ENCODE measurements at regions not wholly inside any gene's neighbourhood (a gene's known extent, or its start where the extent isn't known, plus 50 kb on each side); places are given as distances from the start of the nearest gene placed in this dataset.

DNA sequence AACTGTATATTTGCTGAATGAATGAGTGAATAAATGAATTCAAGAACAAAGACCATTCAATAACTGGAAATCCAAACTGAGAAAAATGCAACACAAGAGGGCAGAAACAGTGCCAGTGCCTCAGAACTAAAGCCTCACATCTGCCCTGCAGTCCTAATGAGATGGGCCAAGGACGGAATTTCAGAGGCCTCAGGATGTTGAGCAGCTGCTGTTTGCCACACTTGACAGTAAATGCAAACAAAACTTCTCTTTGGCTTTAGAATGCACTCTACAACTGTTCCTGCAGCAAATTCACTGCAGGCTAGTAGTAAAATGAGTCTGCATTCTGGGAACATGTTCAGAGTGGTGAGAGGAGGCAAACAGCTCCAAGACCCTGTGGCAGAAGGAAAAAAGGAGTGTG is 177.6 kb upstream of the LRFN2 start:
- no peak overlapping the region for H3K27ac ChIP-seq (ENCODE audit: insufficient read depth, low read length, poor library complexity, severe bottlenecking)
- H3K4me1 Mint-ChIP-seq = no peaks in the 10 kb centered on the region
- H3K36me3 Mint-ChIP-seq = no peaks in the 10 kb centered on the region
- peaks cover 0 to 4% (median 0%) of the 10 kb centered on the region in 7 donors for H3K9me3 Mint-ChIP-seq
- no peak overlapping the region for H3K4me3 ChIP-seq (ENCODE audit: low read depth, low read length)
- no peaks in the 10 kb centered on the region for H3K9me3 ChIP-seq (ENCODE audit: control insufficient read depth in 2 of 2, low read length in 2 of 2)
- no peaks in the 10 kb centered on the region for H3K36me3 ChIP-seq (ENCODE audit: control insufficient read depth, insufficient read depth, low read length)
- H3K27ac Mint-ChIP-seq = no peak overlapping the region
- H3K4me3 Mint-ChIP-seq = no peak overlapping the region
- peaks cover 6% of the 10 kb centered on the region for H3K27me3 Mint-ChIP-seq
- no peaks in the 10 kb centered on the region for H3K4me1 ChIP-seq (ENCODE audit: control insufficient read depth, insufficient read depth, low read length, poor library complexity, severe bottlenecking)
- ATAC-seq (ENCODE audit: low read depth in 2 of 2) = no peak
- no peak for DNase-seq
- H3K27me3 ChIP-seq (ENCODE audit: control insufficient read depth, insufficient read depth, low read length) = peaks cover 2% of the 10 kb centered on the region

DNA sequence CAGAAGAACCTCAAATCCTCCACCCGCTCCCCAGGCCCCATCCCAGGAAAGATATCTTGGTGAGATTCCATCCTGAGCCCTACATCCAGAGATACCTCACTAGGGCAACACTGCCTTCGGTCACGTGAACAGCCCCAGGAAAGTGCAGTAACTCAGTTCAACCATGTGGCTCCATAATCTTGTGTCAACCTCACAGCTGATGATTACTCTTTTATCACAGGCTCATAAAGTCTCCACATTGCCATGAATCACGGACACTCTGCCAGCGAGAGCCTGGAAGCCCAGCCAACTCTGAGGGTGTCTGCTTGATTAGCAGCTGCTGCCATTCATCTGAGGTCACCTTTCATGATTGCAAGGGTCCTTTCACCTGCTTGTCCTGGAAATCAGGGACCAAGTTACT is 175.8 kb upstream of the LRFN2 start:
- Histone ChIP-seq H3K27me3 (ENCODE audit: control insufficient read depth, insufficient read depth, low read length) (peaks cover 2% of the 10 kb centered on the region), H3K9me3 (ENCODE audit: control insufficient read depth in 2 of 2, low read length in 2 of 2) (no peaks in the 10 kb centered on the region), H3K4me1 (ENCODE audit: control insufficient read depth, insufficient read depth, low read length, poor library complexity, severe bottlenecking) (no peaks in the 10 kb centered on the region), H3K27ac (ENCODE audit: insufficient read depth, low read length, poor library complexity, severe bottlenecking) (no peak overlapping the region), H3K36me3 (ENCODE audit: control insufficient read depth, insufficient read depth, low read length) (no peaks in the 10 kb centered on the region), H3K4me3 (ENCODE audit: low read depth, low read length) (no peak overlapping the region)
- no peaks in the 10 kb centered on the region for H3K36me3 Mint-ChIP-seq
- DNase-seq = no peak
- peaks cover 11% of the 10 kb centered on the region for H3K27me3 Mint-ChIP-seq
- ATAC-seq (ENCODE audit: low read depth in 2 of 2) = no peak
- H3K9me3 Mint-ChIP-seq = peaks cover 0 to 4% (median 0%) of the 10 kb centered on the region in 7 donors
- no peak overlapping the region for H3K4me3 Mint-ChIP-seq
- no peaks in the 10 kb centered on the region for H3K4me1 Mint-ChIP-seq
- no peak overlapping the region for H3K27ac Mint-ChIP-seq

DNA sequence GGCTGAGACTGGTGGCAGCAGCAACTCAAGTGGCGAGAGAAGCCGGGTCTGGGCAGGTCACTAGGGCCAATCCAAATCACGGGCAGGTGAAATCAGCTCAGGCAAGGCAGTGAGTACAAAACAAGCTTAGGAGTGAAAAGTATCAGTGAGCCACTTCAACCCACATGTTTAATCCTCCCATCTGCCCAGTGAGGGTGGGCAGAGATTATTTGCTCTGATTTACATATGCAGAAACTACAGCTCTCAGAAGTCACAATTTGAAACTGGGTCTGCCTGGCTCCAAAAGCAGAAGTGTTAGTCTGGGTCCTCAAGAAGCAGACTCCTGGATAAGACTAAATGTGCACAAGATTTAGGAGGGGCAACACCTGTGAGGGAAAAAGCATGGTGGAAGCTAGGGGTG is 173.7 kb upstream of the LRFN2 start:
- Histone ChIP-seq H3K27me3 (ENCODE audit: control insufficient read depth, insufficient read depth, low read length) (peaks cover 7% of the 10 kb centered on the region), H3K36me3 (ENCODE audit: control insufficient read depth, insufficient read depth, low read length) (no peaks in the 10 kb centered on the region), H3K4me1 (ENCODE audit: control insufficient read depth, insufficient read depth, low read length, poor library complexity, severe bottlenecking) (no peaks in the 10 kb centered on the region), H3K9me3 (ENCODE audit: control insufficient read depth in 2 of 2, low read length in 2 of 2) (no peaks in the 10 kb centered on the region), H3K4me3 (ENCODE audit: low read depth, low read length) (no peak overlapping the region), H3K27ac (ENCODE audit: insufficient read depth, low read length, poor library complexity, severe bottlenecking) (no peak overlapping the region)
- DNase-seq (no peak), ATAC-seq (ENCODE audit: low read depth in 2 of 2) (no peak)
- H3K27me3 Mint-ChIP-seq = peaks cover 23% of the 10 kb centered on the region
- H3K4me1 Mint-ChIP-seq = no peaks in the 10 kb centered on the region
- H3K4me3 Mint-ChIP-seq = no peak overlapping the region
- H3K36me3 Mint-ChIP-seq = no peaks in the 10 kb centered on the region
- H3K9me3 Mint-ChIP-seq = peaks cover 0 to 6% (median 1%) of the 10 kb centered on the region in 7 donors
- peak overlapping the region in 1 of 3 donors; percentile 9 for H3K27ac Mint-ChIP-seq

DNA sequence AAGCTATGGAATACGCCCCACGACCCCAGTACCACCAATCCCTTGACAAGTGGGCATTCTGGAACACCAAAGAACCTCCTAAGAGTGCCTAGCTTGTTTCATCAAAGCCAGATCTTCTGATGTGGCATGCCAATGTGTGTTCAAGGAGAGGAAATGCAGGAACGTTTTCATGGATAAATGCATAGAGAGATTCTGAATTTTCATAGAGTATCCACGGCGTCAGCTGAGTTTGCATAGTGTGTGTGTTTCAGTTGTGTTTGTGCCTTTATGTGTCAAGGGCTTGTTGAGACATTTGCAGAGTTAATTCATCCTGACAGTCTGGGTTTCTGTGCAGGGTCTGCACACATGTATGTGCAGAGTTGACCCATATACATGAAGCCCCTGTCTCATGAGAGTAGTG is 172.7 kb upstream of the LRFN2 start:
- Mint-ChIP-seq H3K4me1 (no peaks in the 10 kb centered on the region), H3K4me3 (no peak overlapping the region), H3K9me3 (peaks cover 0 to 6% (median 1%) of the 10 kb centered on the region in 7 donors), H3K36me3 (no peaks in the 10 kb centered on the region), H3K27ac (no peak overlapping the region), H3K27me3 (peaks cover 25% of the 10 kb centered on the region)
- no peaks in the 10 kb centered on the region for H3K4me1 ChIP-seq (ENCODE audit: control insufficient read depth, insufficient read depth, low read length, poor library complexity, severe bottlenecking)
- no peaks in the 10 kb centered on the region for H3K36me3 ChIP-seq (ENCODE audit: control insufficient read depth, insufficient read depth, low read length)
- H3K27me3 ChIP-seq (ENCODE audit: control insufficient read depth, insufficient read depth, low read length) = peaks cover 7% of the 10 kb centered on the region
- ATAC-seq (ENCODE audit: low read depth in 2 of 2) (no peak), DNase-seq (no peak)
- H3K4me3 ChIP-seq (ENCODE audit: low read depth, low read length) = no peak overlapping the region
- H3K9me3 ChIP-seq (ENCODE audit: control insufficient read depth in 2 of 2, low read length in 2 of 2) = no peaks in the 10 kb centered on the region
- no peak overlapping the region for H3K27ac ChIP-seq (ENCODE audit: insufficient read depth, low read length, poor library complexity, severe bottlenecking)

DNA sequence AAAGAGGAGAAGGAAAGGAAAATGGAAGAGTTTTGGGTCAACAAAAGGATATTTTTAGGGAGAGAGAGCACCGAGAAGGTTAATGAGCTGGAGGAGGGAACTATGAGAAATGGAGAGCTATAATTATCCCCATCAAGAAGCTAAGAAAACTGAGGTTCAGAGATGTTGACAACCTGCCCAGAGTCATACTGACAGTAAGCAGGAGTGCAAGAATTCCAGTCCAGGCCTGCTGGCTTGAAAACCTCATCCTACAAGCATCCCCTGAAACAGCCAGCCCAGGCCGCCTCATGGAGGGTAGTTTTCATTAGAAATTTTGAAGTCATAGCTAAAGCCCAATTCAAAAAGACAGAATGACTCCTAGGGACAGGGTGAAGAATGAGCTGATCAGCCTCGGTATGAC is 172.1 kb upstream of the LRFN2 start:
- H3K9me3 ChIP-seq (ENCODE audit: control insufficient read depth in 2 of 2, low read length in 2 of 2) = no peaks in the 10 kb centered on the region
- Mint-ChIP-seq H3K9me3 (peaks cover 0 to 6% (median 1%) of the 10 kb centered on the region in 7 donors), H3K4me3 (no peak overlapping the region), H3K36me3 (no peaks in the 10 kb centered on the region), H3K27ac (no peak overlapping the region), H3K4me1 (no peaks in the 10 kb centered on the region), H3K27me3 (peaks cover 25% of the 10 kb centered on the region)
- H3K27me3 ChIP-seq (ENCODE audit: control insufficient read depth, insufficient read depth, low read length) = peaks cover 7% of the 10 kb centered on the region
- DNase-seq (no peak), ATAC-seq (ENCODE audit: low read depth in 2 of 2) (no peak)
- H3K27ac ChIP-seq (ENCODE audit: insufficient read depth, low read length, poor library complexity, severe bottlenecking) = no peak overlapping the region
- H3K4me3 ChIP-seq (ENCODE audit: low read depth, low read length) = no peak overlapping the region
- no peaks in the 10 kb centered on the region for H3K36me3 ChIP-seq (ENCODE audit: control insufficient read depth, insufficient read depth, low read length)
- H3K4me1 ChIP-seq (ENCODE audit: control insufficient read depth, insufficient read depth, low read length, poor library complexity, severe bottlenecking) = no peaks in the 10 kb centered on the region

DNA sequence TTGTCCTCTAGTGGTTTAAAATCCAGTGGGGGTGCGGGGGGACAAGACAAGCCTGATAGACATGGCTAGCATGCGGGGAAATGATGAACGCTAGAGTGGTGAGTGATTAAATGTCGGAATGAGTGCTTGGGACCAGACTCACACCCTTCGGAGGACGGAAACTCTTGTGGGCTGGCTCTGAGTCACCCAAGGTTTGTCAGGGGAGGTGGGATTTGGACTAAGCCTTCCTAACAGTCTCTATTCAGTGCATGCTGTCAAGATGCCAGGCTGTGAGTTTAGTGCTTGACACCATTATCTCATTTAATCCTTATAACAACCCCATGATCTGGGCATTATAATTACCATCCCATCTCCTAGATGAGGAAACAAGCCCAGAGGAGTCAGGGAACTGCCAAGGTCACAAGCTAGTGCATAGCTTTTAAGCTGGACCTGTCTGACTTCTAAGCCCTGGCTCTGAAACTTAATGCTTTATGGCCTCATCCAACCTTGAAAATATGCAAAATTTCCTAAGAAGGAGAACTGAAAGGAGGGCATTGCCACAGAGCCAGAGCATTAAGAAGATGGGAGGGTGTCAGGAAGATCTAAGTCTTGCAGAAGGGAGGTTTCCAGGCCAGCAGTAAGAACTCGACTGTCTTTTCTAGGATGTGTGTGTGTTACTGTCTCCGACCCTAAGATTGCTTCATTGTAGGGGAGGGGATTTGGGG is 168.7 kb upstream of the LRFN2 start:
- Histone ChIP-seq H3K4me1 (ENCODE audit: control insufficient read depth, insufficient read depth, low read length, poor library complexity, severe bottlenecking) (no peaks in the 10 kb centered on the region), H3K27ac (ENCODE audit: insufficient read depth, low read length, poor library complexity, severe bottlenecking) (no peak overlapping the region), H3K27me3 (ENCODE audit: control insufficient read depth, insufficient read depth, low read length) (peaks cover 13% of the 10 kb centered on the region), H3K36me3 (ENCODE audit: control insufficient read depth, insufficient read depth, low read length) (no peaks in the 10 kb centered on the region), H3K9me3 (ENCODE audit: control insufficient read depth in 2 of 2, low read length in 2 of 2) (no peaks in the 10 kb centered on the region), H3K4me3 (ENCODE audit: low read depth, low read length) (no peak overlapping the region)
- peaks cover 0 to 6% (median 0%) of the 10 kb centered on the region in 7 donors for H3K9me3 Mint-ChIP-seq
- ATAC-seq (ENCODE audit: low read depth in 2 of 2) (no peak), DNase-seq (no peak)
- H3K27ac Mint-ChIP-seq = no peak overlapping the region
- no peaks in the 10 kb centered on the region for H3K4me1 Mint-ChIP-seq
- no peak overlapping the region for H3K4me3 Mint-ChIP-seq
- no peaks in the 10 kb centered on the region for H3K36me3 Mint-ChIP-seq
- H3K27me3 Mint-ChIP-seq = peaks cover 35% of the 10 kb centered on the region

DNA sequence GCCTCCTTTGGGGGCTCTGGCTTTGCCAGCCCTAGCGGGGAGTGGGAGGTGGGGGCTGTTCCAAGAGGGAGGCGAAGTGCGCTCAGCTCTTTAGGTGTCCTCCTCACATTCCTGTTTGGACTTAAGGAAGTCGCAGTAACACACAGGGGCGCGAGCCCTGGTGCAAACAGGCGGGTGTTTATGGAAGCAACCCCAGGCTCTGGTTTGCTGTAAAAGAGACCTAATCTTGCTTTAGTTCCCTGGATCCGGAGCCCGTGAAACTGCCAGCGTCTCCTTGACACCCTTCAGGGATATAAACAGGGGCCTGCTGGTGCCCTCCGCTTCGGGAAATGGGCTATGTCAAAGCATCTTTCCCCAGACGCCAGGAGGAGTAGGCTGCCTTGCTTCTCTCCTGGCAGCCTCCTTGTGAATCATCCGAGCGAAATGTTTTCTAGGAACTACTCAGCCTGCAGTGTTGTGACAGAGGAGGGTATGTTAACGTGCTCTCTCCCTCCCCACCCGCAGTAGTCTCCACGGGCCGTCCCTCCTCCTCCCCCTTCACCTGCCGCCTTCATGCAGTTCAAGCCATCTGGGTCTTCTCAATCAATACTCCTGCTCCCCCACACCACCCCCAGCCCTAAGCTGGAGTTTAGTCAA is 168.0 kb upstream of the LRFN2 start:
- Mint-ChIP-seq H3K27ac (no peak overlapping the region), H3K4me1 (no peaks in the 10 kb centered on the region), H3K9me3 (peaks cover 0 to 6% (median 0%) of the 10 kb centered on the region in 7 donors), H3K36me3 (no peaks in the 10 kb centered on the region), H3K4me3 (no peak overlapping the region), H3K27me3 (peaks cover 35% of the 10 kb centered on the region)
- no peak for DNase-seq
- H3K27me3 ChIP-seq (ENCODE audit: control insufficient read depth, insufficient read depth, low read length) = peaks cover 13% of the 10 kb centered on the region
- no peaks in the 10 kb centered on the region for H3K36me3 ChIP-seq (ENCODE audit: control insufficient read depth, insufficient read depth, low read length)
- H3K4me3 ChIP-seq (ENCODE audit: low read depth, low read length) = no peak overlapping the region
- ATAC-seq (ENCODE audit: low read depth in 2 of 2) = no peak
- no peaks in the 10 kb centered on the region for H3K4me1 ChIP-seq (ENCODE audit: control insufficient read depth, insufficient read depth, low read length, poor library complexity, severe bottlenecking)
- H3K27ac ChIP-seq (ENCODE audit: insufficient read depth, low read length, poor library complexity, severe bottlenecking) = no peak overlapping the region
- H3K9me3 ChIP-seq (ENCODE audit: control insufficient read depth in 2 of 2, low read length in 2 of 2) = no peaks in the 10 kb centered on the region
